ENCODE measurements at regions not wholly inside any gene's neighbourhood (a gene's known extent, or its start where the extent isn't known, plus 50 kb on each side); places are given as distances from the start of the nearest gene placed in this dataset.

DNA sequence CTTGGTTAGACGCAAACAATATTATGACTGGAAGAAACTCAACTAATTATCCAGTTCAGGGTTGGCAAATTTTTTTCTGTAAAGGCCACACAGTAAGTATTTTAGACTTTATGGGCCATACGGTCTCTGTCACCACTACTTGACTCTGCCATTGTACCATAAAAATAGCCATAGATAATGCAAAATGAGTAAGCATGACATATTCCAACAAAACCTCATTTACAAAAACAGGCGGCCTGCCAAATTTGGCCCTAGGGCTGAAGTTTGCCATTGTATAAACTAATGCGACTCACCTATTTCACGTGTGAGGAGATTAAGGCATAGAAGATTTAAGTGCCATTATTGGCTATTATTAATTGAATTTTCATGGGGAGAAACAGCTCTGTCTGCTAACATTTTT lies 116.8 kb upstream of the CNTN6 start:
- TF ChIP-seq, protein P1, sequence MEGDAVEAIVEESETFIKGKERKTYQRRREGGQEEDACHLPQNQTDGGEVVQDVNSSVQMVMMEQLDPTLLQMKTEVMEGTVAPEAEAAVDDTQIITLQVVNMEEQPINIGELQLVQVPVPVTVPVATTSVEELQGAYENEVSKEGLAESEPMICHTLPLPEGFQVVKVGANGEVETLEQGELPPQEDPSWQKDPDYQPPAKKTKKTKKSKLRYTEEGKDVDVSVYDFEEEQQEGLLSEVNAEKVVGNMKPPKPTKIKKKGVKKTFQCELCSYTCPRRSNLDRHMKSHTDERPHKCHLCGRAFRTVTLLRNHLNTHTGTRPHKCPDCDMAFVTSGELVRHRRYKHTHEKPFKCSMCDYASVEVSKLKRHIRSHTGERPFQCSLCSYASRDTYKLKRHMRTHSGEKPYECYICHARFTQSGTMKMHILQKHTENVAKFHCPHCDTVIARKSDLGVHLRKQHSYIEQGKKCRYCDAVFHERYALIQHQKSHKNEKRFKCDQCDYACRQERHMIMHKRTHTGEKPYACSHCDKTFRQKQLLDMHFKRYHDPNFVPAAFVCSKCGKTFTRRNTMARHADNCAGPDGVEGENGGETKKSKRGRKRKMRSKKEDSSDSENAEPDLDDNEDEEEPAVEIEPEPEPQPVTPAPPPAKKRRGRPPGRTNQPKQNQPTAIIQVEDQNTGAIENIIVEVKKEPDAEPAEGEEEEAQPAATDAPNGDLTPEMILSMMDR (IDR thresholded peaks at IDR 0.05), result no peak
- no peak for TF ChIP-seq POLR2A (IDR thresholded peaks at IDR 0.05)
- no peak for TF ChIP-seq POLR2AphosphoS5 (IDR thresholded peaks at IDR 0.05)
